ENCODE measurements at regions not wholly inside any gene's neighbourhood (a gene's known extent, or its start where the extent isn't known, plus 50 kb on each side); places are given as distances from the start of the nearest gene placed in this dataset.

GRCh38 chrX:110863883-110864282 lies 68.3 kb upstream of the CHRDL1 start:
- TF ChIP-seq, protein P1, sequence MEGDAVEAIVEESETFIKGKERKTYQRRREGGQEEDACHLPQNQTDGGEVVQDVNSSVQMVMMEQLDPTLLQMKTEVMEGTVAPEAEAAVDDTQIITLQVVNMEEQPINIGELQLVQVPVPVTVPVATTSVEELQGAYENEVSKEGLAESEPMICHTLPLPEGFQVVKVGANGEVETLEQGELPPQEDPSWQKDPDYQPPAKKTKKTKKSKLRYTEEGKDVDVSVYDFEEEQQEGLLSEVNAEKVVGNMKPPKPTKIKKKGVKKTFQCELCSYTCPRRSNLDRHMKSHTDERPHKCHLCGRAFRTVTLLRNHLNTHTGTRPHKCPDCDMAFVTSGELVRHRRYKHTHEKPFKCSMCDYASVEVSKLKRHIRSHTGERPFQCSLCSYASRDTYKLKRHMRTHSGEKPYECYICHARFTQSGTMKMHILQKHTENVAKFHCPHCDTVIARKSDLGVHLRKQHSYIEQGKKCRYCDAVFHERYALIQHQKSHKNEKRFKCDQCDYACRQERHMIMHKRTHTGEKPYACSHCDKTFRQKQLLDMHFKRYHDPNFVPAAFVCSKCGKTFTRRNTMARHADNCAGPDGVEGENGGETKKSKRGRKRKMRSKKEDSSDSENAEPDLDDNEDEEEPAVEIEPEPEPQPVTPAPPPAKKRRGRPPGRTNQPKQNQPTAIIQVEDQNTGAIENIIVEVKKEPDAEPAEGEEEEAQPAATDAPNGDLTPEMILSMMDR (IDR thresholded peaks at IDR 0.05), result no peak
- no peak for TF ChIP-seq POLR2A (IDR thresholded peaks at IDR 0.05)

All from prostate gland (tissue), 2 donors.